ENCODE measurements at regions not wholly inside any gene's neighbourhood (a gene's known extent, or its start where the extent isn't known, plus 50 kb on each side); places are given as distances from the start of the nearest gene placed in this dataset.
A peak's percentile ranks its signal among the peaks of the same experiment; 100 is the strongest.
"Not testable (repeated sequence)": the region's sequence is repeated elsewhere in the genome, so short reads cannot be mapped to it uniquely, and the experiment has no call there.

DNA sequence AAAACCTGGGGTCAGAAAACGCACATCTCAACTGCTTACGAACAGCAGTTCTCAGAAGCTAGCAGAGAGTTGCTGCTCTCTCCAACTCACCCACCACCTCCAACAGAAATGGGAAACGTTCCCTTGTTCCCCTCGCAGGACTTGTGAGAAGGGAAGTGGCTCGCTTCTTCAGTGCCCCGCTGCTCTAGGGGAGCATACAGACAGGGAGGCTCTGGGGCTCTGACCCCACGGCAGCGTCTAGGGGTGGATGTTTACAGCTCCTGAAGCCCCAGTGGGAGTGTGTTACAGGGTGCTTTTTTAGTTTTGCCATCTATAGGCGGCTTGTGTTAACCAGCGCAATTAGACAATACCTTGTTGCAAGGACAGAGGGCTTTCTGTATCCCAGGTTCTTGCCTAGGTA, 267.7 kb upstream of the ACTBL2 start:
- Mint-ChIP-seq H3K4me1 (no peaks in the 10 kb centered on the region), H3K9me3 (peaks cover 0 to 2% (median 0%) of the 10 kb centered on the region in 7 donors), H3K36me3 (no peaks in the 10 kb centered on the region), H3K27me3 (no peaks in the 10 kb centered on the region), H3K27ac (peak overlapping the region in 1 of 6 donors; percentile 34), H3K4me3 (no peak overlapping the region)
- no peak for DNase-seq
- no peak for ATAC-seq (ENCODE audit: low read depth in 2 of 2)

DNA sequence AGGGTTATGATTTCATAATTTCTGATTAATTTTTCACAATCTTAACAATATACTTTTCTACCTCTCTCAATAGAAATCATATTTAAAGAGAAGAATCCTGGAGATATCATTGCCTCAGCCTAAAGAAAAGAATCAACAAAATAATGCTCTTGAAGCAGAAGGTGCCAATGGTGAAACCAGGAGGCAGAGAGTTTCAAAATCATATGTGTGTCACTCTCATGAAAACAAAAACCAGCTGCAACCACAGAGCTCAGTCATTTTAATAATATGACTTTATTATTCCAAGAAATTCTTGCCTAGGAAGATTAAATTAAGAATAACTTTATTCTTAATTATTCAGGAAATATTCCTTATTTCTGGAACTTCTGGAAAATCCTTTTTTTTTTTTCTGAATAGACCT, 266.8 kb upstream of the ACTBL2 start:
- no peak for ATAC-seq (ENCODE audit: low read depth in 2 of 2)
- peaks cover 0 to 2% (median 0%) of the 10 kb centered on the region in 7 donors for H3K9me3 Mint-ChIP-seq
- DNase-seq, result no peak
- no peaks in the 10 kb centered on the region for H3K36me3 Mint-ChIP-seq
- no peaks in the 10 kb centered on the region for H3K4me1 Mint-ChIP-seq
- H3K27me3 Mint-ChIP-seq, result no peaks in the 10 kb centered on the region
- no peak overlapping the region for H3K27ac Mint-ChIP-seq
- no peak overlapping the region for H3K4me3 Mint-ChIP-seq

DNA sequence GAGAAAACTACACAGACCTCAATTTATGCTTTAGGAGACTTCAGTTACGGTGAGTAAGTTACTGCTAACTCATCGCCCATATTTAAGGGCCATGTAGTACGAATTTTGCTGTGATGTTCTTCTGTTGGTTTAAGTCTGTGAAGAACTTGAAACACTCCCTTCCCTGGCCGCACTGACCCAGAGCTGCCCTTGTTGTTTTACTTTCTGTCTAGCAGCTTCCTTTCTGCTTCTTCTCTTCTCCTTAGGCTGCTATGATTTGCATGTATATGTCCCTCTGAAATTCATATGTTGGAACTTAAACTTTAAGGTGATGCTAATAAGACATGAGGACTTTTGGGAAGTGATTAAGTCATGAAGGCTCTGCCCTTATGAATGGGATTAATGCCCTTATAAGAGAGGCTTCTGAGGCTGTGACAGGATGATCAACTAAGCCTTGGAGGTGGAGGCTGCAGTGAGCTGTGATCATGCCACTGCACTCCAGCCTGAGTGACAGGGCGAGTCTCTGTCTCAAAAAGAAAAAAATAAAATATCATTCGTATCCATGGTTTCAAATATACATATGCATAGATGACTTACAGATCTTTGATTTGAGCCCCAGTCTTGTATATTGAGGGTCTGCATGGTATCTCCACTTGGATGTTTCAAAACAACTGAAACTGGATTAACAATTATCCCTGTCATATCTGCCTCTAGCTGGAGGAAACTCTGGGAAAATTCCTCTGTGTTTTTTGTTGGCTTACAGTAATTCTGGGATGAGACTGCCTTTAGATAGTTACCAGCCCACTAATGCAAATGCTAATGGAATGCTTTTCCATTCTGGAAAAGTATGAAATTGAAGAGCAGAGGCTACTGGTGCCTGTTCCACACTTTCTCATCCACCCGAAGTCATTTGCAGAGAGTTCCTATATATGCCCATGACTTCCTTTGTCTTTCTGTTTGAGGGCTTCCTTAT, 263.4 kb upstream of the ACTBL2 start:
- ATAC-seq (ENCODE audit: low read depth in 2 of 2) (no peak), DNase-seq (no peak)
- H3K4me1 Mint-ChIP-seq, result no peaks in the 10 kb centered on the region
- H3K27ac Mint-ChIP-seq, result no peak overlapping the region
- H3K9me3 Mint-ChIP-seq, result peaks cover 0 to 2% (median 0%) of the 10 kb centered on the region in 7 donors
- H3K4me3 Mint-ChIP-seq, result no peak overlapping the region
- H3K36me3 Mint-ChIP-seq, result no peaks in the 10 kb centered on the region
- no peaks in the 10 kb centered on the region for H3K27me3 Mint-ChIP-seq

DNA sequence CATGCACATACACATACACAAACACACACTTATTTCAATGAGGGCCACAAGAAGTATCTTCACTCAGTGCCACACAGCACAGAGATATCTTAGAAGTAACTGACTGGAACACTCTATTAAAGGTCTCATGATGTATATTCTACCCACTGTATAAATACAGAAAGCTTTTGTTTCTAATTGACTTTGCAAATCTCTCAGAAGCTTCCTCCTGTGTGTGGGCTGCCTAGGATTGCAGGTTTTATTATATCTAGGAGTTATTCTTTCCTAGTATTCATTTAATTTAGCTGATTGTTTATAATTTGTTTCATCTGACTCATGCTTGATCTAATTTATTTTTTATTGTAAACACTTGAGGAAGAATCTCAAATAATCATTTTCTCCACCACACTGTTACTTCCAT, 262.4 kb upstream of the ACTBL2 start:
- Mint-ChIP-seq H3K27ac (no peak overlapping the region), H3K4me1 (no peaks in the 10 kb centered on the region), H3K9me3 (peaks cover 0 to 2% (median 0%) of the 10 kb centered on the region in 7 donors), H3K4me3 (no peak overlapping the region), H3K36me3 (no peaks in the 10 kb centered on the region), H3K27me3 (no peaks in the 10 kb centered on the region)
- DNase-seq, result no peak
- no peak for ATAC-seq (ENCODE audit: low read depth in 2 of 2)

DNA sequence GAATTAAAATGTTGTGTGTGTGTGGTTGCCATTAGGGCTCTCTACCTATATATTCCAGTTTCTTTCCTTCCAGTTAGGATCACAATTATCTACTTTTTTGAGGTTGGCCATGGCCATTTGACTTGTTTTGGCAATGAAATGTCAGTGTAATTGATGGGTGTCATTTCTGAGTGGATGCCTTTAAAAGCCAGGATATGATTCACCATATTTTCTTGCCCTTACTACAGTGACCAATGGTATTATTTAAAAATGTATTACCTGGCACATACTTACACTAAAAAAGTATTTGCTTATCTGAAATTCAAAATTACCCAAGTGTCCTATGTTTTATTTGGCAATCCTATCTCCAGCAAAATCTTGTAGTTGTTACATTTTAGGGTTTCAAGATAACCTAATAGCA, 258.7 kb upstream of the ACTBL2 start:
- no peak overlapping the region for H3K4me3 Mint-ChIP-seq
- no peak overlapping the region for H3K27ac Mint-ChIP-seq
- DNase-seq (no peak), ATAC-seq (ENCODE audit: low read depth in 2 of 2) (no peak)
- no peaks in the 10 kb centered on the region for H3K27me3 Mint-ChIP-seq
- no peaks in the 10 kb centered on the region for H3K36me3 Mint-ChIP-seq
- H3K9me3 Mint-ChIP-seq, result no peaks in the 10 kb centered on the region
- no peaks in the 10 kb centered on the region for H3K4me1 Mint-ChIP-seq

DNA sequence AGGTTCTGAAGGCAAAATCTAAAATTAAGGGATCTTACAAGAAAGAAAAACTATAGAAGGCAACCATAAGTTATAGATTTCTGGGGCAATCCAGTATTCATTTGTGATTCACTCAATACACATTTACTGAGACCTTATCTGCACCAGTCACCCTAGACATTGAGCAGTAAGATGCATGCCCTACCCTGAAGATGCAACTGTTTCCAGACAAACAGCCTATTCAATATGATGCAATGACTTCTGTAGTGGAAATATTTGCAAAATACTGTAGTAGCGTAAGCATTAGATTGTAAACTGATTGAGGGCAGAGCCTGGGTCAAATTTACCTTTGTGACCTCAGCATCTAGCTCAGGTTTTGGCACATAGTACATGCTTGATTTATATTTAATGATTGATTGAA, 256.2 kb upstream of the ACTBL2 start:
- H3K9me3 Mint-ChIP-seq, result no peaks in the 10 kb centered on the region
- no peak overlapping the region for H3K4me3 Mint-ChIP-seq
- H3K4me1 Mint-ChIP-seq, result no peaks in the 10 kb centered on the region
- ATAC-seq (ENCODE audit: low read depth in 2 of 2) (no peak), DNase-seq (no peak)
- no peaks in the 10 kb centered on the region for H3K36me3 Mint-ChIP-seq
- H3K27me3 Mint-ChIP-seq, result peaks cover 0 to 7% (median 0%) of the 10 kb centered on the region in 3 donors
- H3K27ac Mint-ChIP-seq, result no peak overlapping the region

DNA sequence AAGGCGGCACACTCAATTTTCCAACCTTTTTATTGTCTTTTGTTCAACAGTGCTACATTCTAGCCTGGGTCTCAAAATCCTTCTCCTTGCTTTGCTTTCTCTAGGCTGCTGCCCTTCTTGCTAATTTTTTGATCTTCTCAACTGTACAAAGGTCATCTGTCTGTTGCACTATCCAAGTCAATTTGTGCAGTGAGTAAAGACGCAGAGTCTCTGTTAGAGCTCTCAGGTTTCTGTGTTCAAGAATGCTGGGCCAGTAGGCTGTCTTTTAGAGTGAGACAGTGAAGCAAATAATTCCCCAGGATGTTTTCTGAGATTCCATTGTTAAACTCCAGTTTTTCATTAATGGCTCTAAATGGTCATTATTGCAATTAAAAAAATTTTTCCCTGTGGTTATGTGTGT, 255.7 kb upstream of the ACTBL2 start:
- Mint-ChIP-seq H3K27me3 (peaks cover 0 to 8% (median 0%) of the 10 kb centered on the region in 3 donors), H3K4me1 (no peaks in the 10 kb centered on the region), H3K27ac (no peak overlapping the region), H3K9me3 (no peaks in the 10 kb centered on the region), H3K36me3 (no peaks in the 10 kb centered on the region), H3K4me3 (no peak overlapping the region)
- ATAC-seq (ENCODE audit: low read depth in 2 of 2), result no peak
- DNase-seq, result no peak

DNA sequence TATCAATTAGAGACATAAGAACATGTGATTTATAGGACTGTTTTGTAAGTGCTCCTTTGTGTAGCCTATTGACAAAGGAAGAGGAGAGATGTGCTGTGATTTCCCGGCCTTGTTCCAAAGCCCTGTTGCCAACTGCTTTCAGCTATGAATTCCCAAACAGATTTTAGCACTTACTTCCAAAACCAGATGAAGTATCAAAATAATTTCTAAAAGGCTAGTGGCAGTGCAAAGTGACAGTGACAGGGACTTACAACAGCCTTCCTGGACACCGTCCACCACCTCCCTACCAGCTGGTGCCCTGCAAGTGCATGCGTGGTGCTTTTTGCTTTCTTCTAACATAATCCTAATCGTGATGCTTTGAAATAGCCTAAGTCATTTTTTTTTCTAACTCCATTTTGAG, 254.1 kb upstream of the ACTBL2 start:
- no peak for ATAC-seq (ENCODE audit: low read depth in 2 of 2)
- DNase-seq, result no peak
- H3K4me1 Mint-ChIP-seq, result no peaks in the 10 kb centered on the region
- no peak overlapping the region for H3K4me3 Mint-ChIP-seq
- H3K9me3 Mint-ChIP-seq, result no peaks in the 10 kb centered on the region
- peak overlapping the region in 1 of 6 donors; percentile 55 for H3K27ac Mint-ChIP-seq
- peaks cover 0 to 8% (median 0%) of the 10 kb centered on the region in 3 donors for H3K27me3 Mint-ChIP-seq
- no peaks in the 10 kb centered on the region for H3K36me3 Mint-ChIP-seq

DNA sequence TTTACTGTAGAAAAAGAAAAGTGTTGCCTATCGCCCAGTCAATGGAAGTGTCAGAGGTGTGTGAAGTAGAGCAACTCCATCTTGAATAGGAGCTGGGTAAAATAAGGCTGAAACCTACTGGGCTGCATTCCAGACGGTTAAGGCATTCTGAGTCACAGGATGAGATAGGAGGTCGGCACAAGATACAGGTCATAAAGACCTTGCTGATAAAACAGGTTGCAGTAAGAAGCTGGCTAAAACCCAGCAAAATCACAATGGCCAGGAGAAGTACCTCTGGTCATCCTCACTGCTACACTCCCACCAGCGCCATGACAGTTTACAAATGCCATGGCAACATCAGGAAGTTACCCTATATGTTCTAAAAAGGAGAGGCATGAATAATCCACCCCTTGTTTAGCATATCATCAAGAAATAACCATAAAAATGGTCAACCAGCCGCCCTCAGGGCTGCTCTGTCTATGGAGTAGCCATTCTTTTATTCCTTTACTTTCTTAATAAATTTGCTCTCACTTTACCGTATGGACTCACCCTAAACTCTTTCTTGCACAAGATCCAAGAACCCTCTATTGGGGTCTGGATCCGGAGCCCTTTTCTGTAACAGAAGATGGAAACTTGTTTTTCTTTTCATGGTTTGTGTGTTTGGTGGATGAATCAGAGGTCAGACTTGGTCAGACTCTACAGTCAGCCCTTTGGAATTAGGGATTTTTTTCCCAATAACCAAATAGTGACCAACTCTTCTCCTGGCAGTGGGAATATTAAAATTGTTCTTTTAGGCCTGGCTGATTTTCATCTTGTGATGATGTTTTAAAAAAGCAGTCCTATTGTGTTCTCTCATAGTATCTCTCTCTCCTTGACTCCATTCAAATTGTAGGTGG, 252.9 kb upstream of the ACTBL2 start:
- H3K36me3 Mint-ChIP-seq; H3K9me3 Mint-ChIP-seq; H3K4me3 Mint-ChIP-seq; H3K4me1 Mint-ChIP-seq; H3K27me3 Mint-ChIP-seq; DNase-seq; ATAC-seq (ENCODE audit: low read depth in 2 of 2): not testable (repeated sequence)
- H3K27ac Mint-ChIP-seq, result peak overlapping the region in 1 of 6 donors; percentile 31

DNA sequence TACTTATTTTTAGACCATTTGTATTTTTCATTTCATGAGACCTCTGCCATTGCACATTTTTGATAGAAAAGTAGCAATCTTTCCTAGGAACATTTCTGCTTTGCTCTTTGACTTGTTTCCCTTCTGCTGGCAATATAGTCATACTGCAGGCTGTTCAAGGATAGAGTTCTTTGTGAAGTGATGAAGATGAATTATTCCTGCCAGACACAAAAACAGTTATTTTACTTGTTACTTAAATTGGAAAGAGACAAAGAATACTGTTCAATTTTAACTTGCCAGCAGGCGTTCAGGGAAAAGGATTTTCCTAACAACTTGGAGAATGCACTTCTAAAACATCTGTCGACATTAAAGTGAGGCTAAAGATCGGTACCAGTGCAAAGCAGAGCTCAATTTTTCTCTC, 251.7 kb upstream of the ACTBL2 start:
- no peak for DNase-seq
- H3K27ac Mint-ChIP-seq, result no peak overlapping the region
- no peaks in the 10 kb centered on the region for H3K4me1 Mint-ChIP-seq
- ATAC-seq (ENCODE audit: low read depth in 2 of 2), result no peak
- no peaks in the 10 kb centered on the region for H3K36me3 Mint-ChIP-seq
- H3K27me3 Mint-ChIP-seq, result peaks cover 0 to 8% (median 0%) of the 10 kb centered on the region in 3 donors
- no peaks in the 10 kb centered on the region for H3K9me3 Mint-ChIP-seq
- no peak overlapping the region for H3K4me3 Mint-ChIP-seq

DNA sequence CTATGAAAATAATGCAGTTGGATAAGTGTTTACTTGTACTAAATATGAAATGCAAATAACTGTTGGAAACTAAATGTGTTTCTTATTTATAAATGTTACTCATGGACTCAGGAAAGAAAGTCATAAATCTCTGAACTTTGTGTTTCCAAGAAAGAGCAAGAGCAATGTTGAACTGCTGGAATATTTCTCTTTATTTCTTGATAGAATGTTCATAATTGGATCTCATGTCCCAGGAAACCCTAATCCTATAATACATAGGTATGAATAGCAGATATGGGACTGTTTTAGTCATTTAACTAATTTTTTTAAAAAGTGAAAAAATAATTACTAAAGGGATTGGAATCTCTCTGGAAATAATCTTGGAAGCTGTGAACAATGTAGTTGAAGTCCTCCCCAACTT, 245.0 kb upstream of the ACTBL2 start:
- Mint-ChIP-seq H3K4me3 (no peak overlapping the region), H3K9me3 (peaks cover 0 to 7% (median 2%) of the 10 kb centered on the region in 7 donors), H3K36me3 (no peaks in the 10 kb centered on the region), H3K27ac (no peak overlapping the region), H3K27me3 (peaks cover 0 to 8% (median 4%) of the 10 kb centered on the region in 3 donors), H3K4me1 (no peaks in the 10 kb centered on the region)
- DNase-seq (no peak), ATAC-seq (ENCODE audit: low read depth in 2 of 2) (no peak)

DNA sequence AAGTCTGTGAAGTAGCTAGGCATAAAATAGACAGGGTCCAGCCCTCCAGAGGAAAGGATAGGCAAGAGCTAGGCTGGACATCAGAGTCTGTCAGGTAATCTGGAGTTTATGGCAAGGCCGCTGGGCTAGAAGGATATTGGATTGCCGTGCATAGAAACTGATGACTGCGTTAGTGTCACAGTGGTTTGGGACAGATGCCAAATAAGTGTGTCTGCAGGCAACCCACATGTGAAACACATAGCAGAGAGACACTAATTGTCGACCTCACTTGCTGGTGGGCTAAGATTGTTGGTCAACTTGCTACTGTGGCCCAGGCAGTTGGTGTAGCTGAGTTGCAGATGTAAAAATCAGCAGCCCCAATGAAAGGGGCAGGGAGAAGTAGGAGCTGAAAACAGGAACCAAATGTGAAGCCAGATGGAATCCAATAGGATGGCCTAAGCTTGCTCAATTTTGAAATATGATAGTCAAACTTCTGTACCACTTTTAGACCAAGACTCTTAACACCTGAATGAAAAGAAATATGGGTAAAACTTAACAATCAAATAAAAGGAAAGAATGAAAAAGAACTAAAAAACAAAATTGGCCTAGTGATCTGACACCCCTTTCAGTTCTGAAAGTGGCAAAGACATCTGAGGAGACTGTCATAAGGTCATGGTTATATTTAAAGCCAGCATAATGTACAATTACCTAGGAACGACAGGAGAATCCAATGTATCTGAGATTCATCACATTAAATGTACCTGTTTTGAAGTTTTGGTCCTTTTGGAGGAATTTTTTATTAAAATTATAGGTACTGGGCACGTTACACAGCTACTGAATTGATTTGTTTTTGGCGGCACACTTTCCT, 243.3 kb upstream of the ACTBL2 start:
- H3K27ac Mint-ChIP-seq, result no peak overlapping the region
- H3K4me1 Mint-ChIP-seq, result no peaks in the 10 kb centered on the region
- no peaks in the 10 kb centered on the region for H3K36me3 Mint-ChIP-seq
- no peak for DNase-seq
- no peak for ATAC-seq (ENCODE audit: low read depth in 2 of 2)
- peaks cover 0 to 7% (median 2%) of the 10 kb centered on the region in 7 donors for H3K9me3 Mint-ChIP-seq
- peaks cover 0 to 8% (median 4%) of the 10 kb centered on the region in 3 donors for H3K27me3 Mint-ChIP-seq
- H3K4me3 Mint-ChIP-seq, result no peak overlapping the region

DNA sequence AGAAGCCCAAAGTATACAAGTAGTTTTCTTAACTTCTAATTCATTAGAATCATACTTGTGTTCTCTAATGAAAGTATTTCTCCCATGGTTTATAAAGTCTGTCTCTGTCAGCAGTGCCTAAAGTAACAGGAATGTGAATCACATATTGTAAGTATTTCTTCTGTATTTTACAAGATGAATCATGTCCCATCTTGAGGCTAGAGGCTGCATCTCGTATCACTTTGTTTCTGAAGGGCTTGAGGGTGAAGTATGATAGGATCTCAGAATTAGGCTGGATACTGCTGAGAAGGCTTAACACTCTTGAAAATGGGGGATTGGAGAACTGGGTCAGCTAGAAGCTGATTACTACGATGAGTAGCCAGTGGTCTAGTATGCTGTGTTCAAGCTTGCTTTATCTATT, 242.2 kb upstream of the ACTBL2 start:
- Mint-ChIP-seq H3K27ac (no peak overlapping the region), H3K36me3 (no peaks in the 10 kb centered on the region), H3K4me1 (no peaks in the 10 kb centered on the region), H3K4me3 (no peak overlapping the region), H3K9me3 (peaks cover 0 to 7% (median 2%) of the 10 kb centered on the region in 7 donors), H3K27me3 (peaks cover 0 to 8% (median 4%) of the 10 kb centered on the region in 3 donors)
- no peak for ATAC-seq (ENCODE audit: low read depth in 2 of 2)
- no peak for DNase-seq

Measured in naive B cell (primary cell).